HUES48 (cell line): ENCODE measurements at regions not wholly inside any gene's neighbourhood (a gene's known extent, or its start where the extent isn't known, plus 50 kb on each side); places are given as distances from the start of the nearest gene placed in this dataset.

ENCODE experiments used
- H3K27ac ChIP-seq: one replicate; pipeline ENCODE4 v1.7.0; 2013; ENCODE audit warnings: low read depth, low read length, inconsistent platforms
- H3K27me3 ChIP-seq: 2 replicates; pipeline ENCODE4 v1.6.1; 2013; ENCODE audit warnings: mild to moderate bottlenecking, low read length; ENCODE audit not compliant: control insufficient read depth, insufficient read depth
- H3K36me3 ChIP-seq: 2 replicates; pipeline ENCODE4 v1.6.1; 2013; ENCODE audit warnings: low read length; ENCODE audit not compliant: control insufficient read depth, insufficient read depth
- H3K4me1 ChIP-seq: 2 replicates; pipeline ENCODE4 v1.6.1; 2013; ENCODE audit warnings: mild to moderate bottlenecking, low read length; ENCODE audit not compliant: control insufficient read depth, insufficient read depth
- H3K4me3 ChIP-seq: 2 replicates; pipeline ENCODE4 v1.5.1; 2013; ENCODE audit warnings: mild to moderate bottlenecking, low read depth, low read length
- H3K9ac ChIP-seq: 2 replicates; pipeline ENCODE4 v1.6.1; 2013; ENCODE audit warnings: mild to moderate bottlenecking, low read depth, low read length, moderate library complexity
- H3K9me3 ChIP-seq: 2 replicates; pipeline ENCODE4 v1.6.1; 2013; ENCODE audit warnings: low read length; ENCODE audit not compliant: control insufficient read depth, insufficient read depth

GRCh38 chr18:51660188-51660715 is 462.8 kb upstream of the MEX3C start:
- no peaks in the 10 kb centered on the region for H3K9me3 ChIP-seq
- no peak overlapping the region for H3K27ac ChIP-seq
- peaks cover 20% of the 10 kb centered on the region for H3K4me1 ChIP-seq
- no peak overlapping the region for H3K9ac ChIP-seq
- no peaks in the 10 kb centered on the region for H3K27me3 ChIP-seq
- no peaks in the 10 kb centered on the region for H3K36me3 ChIP-seq
- H3K4me3 ChIP-seq = no peak overlapping the region

DNA sequence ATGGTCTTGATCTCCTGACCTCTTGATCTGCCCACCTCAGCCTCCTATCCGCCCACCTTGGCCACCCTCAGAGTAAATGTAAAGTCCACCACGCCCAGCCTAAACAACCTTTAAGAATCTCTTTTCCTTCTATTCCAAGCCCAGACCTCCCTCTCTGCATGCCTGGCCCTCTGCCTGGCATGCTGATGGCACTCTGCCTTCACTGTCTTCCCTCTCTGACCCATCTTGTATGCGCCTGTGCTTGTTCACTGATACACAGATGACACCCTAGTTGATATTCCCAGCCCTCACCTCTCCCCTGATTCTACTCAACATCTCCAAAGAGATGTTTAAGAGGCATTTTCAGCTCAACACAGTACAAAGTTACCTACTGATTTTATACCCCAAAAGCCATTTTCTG is 466.8 kb upstream of the MEX3C start:
- Histone ChIP-seq H3K9me3 (no peaks in the 10 kb centered on the region), H3K4me1 (peaks cover 7% of the 10 kb centered on the region; the same call in 1 of the 2 replicates), H3K27me3 (no peaks in the 10 kb centered on the region)

DNA sequence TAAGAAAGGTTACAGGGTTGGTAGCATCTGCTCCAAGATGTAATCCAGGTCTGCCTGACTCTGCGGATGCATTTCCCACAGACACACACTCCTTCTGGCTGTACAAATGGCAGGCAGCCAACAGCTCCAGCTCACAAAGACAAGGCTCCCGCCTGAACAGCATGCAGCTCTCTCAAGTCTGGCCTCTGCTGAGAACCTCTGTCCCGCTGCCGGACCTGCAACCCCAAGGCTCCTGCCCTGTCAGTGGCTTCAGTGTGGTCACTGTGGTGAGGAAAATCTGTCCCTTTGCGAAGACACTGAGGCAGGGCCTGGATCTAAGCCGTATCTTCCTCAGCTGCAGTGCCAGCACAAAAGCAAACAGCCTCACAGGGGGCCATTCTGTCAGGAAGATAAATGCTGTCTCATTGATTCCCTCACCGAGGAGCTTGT is 469.3 kb upstream of the MEX3C start:
- Histone ChIP-seq H3K9me3 (no peaks in the 10 kb centered on the region), H3K4me1 (peaks cover 7% of the 10 kb centered on the region; the same call in 1 of the 2 replicates), H3K27ac (no peak overlapping the region), H3K36me3 (no peaks in the 10 kb centered on the region), H3K4me3 (no peak overlapping the region), H3K27me3 (no peaks in the 10 kb centered on the region), H3K9ac (no peak overlapping the region)

More for the DNA sequence above, 466.8 kb upstream of the MEX3C start:
- Histone ChIP-seq H3K9ac (no peak overlapping the region), H3K27ac (no peak overlapping the region), H3K36me3 (no peaks in the 10 kb centered on the region), H3K4me3 (no peak overlapping the region)

DNA sequence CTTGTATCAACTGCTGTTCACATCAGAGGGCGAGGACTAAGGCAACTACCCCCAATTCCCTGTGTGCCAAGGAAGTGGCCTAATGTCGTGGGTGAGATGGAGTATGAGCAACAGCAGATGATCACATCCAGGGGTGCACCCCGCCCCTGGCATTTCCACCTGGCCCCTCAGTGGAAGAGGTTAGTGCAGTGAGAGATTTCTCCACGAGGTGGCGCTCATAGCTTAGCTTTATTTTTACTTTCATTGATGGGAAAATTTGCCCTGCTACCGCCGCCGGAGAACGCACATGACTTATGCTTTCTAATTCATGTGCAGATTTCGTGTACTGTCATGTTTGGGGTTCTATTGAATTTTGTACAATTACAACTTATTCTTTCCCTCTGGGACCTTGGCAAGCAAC is 470.6 kb upstream of the MEX3C start:
- Histone ChIP-seq H3K9ac (no peak overlapping the region), H3K27ac (no peak overlapping the region), H3K4me3 (no peak overlapping the region), H3K27me3 (no peaks in the 10 kb centered on the region), H3K9me3 (no peaks in the 10 kb centered on the region), H3K4me1 (peaks cover 7% of the 10 kb centered on the region; the same call in 1 of the 2 replicates), H3K36me3 (no peaks in the 10 kb centered on the region)

DNA sequence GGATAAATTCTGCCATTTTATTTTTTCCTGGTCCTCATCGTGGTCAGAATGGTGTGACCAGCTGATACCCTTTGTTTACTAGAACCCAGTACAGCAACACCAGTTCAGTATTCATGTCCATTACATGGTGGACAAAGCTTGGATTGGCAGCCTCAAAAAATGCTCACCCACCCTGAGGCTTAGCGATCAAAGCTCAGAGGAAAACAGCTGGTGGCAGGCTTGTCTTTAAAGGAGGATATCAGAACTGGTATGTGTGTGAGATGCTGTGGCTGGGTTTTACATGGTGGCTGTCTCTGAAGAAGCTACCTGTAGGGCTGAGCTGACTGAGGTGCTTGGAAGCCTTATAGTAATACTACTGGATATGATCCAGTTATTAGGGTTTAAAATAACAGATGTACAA is 471.1 kb upstream of the MEX3C start:
- no peak overlapping the region for H3K27ac ChIP-seq
- H3K4me3 ChIP-seq = no peak overlapping the region
- H3K9me3 ChIP-seq = no peaks in the 10 kb centered on the region
- no peak overlapping the region for H3K9ac ChIP-seq
- H3K36me3 ChIP-seq = no peaks in the 10 kb centered on the region
- H3K4me1 ChIP-seq = peaks cover 7% of the 10 kb centered on the region; the same call in 1 of the 2 replicates
- no peaks in the 10 kb centered on the region for H3K27me3 ChIP-seq

- H3K27me3 ChIP-seq = no peaks in the 10 kb centered on the region
- no peaks in the 10 kb centered on the region for H3K9me3 ChIP-seq
- no peak overlapping the region for H3K9ac ChIP-seq
- H3K36me3 ChIP-seq = no peaks in the 10 kb centered on the region
- H3K27ac ChIP-seq = no peak overlapping the region
- no peak overlapping the region for H3K4me3 ChIP-seq
- H3K4me1 ChIP-seq = no peaks in the 10 kb centered on the region
Measured at GRCh38 chr18:51686590-51686989, 489.1 kb upstream of the MEX3C start.

- Histone ChIP-seq H3K27ac (no peak overlapping the region), H3K4me1 (no peaks in the 10 kb centered on the region), H3K27me3 (no peaks in the 10 kb centered on the region), H3K36me3 (no peaks in the 10 kb centered on the region), H3K9ac (no peak overlapping the region), H3K4me3 (no peak overlapping the region), H3K9me3 (no peaks in the 10 kb centered on the region)
Measured at GRCh38 chr18:51687845-51688585, 490.5 kb upstream of the MEX3C start.

DNA sequence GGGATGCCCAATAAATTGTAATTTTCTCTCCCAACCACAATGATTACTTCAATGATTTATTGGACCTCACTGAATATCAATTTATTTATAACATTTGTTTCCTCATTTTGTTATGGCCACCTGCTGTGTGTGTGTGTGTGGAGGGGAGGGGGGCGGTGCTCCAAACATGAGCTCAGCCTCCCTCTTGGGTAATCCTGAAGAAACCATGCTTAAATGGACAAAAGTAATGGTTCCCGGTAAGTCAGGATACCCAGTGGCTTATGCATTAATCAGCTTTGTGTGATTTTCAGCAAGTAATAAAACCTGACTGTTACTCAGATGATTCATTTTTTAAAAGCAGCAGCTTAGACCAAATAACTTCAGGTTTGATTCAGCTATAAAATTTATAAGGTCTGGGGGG is 495.1 kb upstream of the MEX3C start:
- H3K4me1 ChIP-seq = no peaks in the 10 kb centered on the region

GRCh38 chr18:51711298-51711889 is 513.9 kb upstream of the MEX3C start:
- H3K36me3 ChIP-seq = no peaks in the 10 kb centered on the region
- no peak overlapping the region for H3K9ac ChIP-seq
- peaks cover 19% of the 10 kb centered on the region for H3K4me1 ChIP-seq
- no peak overlapping the region for H3K27ac ChIP-seq
- H3K9me3 ChIP-seq = peaks cover 21% of the 10 kb centered on the region
- H3K4me3 ChIP-seq = no peak overlapping the region
- H3K27me3 ChIP-seq = no peaks in the 10 kb centered on the region

More for the DNA sequence above, 495.1 kb upstream of the MEX3C start:
- Histone ChIP-seq H3K9ac (no peak overlapping the region), H3K27ac (no peak overlapping the region), H3K4me3 (no peak overlapping the region), H3K36me3 (no peaks in the 10 kb centered on the region), H3K9me3 (peaks cover 3% of the 10 kb centered on the region; the same call in 1 of the 2 replicates), H3K27me3 (no peaks in the 10 kb centered on the region)

DNA sequence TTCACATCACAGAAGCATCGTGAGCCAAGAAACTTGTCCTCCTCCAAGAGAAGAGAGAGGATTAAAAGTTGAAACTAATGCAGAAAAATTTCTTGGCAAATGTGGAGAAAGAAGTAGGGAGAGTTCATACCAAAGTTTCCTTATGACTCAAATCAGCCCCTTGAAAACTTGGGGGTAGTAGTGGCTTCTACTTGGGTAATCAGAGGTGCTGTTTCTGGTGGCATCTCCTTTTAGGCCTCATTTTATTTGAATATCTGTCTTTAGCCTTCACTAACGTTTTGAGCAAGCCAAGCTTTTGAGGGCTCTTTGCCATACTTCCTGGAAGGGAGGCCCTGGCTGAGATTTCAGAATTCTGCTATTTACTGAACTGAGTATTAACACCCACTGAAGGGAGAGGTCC is 515.3 kb upstream of the MEX3C start:
- H3K36me3 ChIP-seq = no peaks in the 10 kb centered on the region
- H3K27ac ChIP-seq = no peak overlapping the region
- H3K9me3 ChIP-seq = peaks cover 7% of the 10 kb centered on the region
- H3K9ac ChIP-seq = no peak overlapping the region
- H3K4me3 ChIP-seq = no peak overlapping the region
- peaks cover 19% of the 10 kb centered on the region for H3K4me1 ChIP-seq
- no peaks in the 10 kb centered on the region for H3K27me3 ChIP-seq

GRCh38 chr18:51716277-51716676 is 518.8 kb upstream of the MEX3C start:
- Histone ChIP-seq H3K27ac (no peak overlapping the region), H3K4me3 (no peak overlapping the region), H3K9me3 (no peaks in the 10 kb centered on the region; the same call in 1 of the 2 replicates), H3K9ac (no peak overlapping the region), H3K4me1 (peaks cover 14% of the 10 kb centered on the region), H3K27me3 (no peaks in the 10 kb centered on the region), H3K36me3 (no peaks in the 10 kb centered on the region)
